IMR-90 (cell line): ENCODE measurements at regions not wholly inside any gene's neighbourhood (a gene's known extent, or its start where the extent isn't known, plus 50 kb on each side); places are given as distances from the start of the nearest gene placed in this dataset.

Experiments
- ATAC-seq: fragments of 200-7000 bp; cut with Tn5 transposase; 2 replicates; pipeline ENCODE4 v1.9.1; 2020; ENCODE audit warnings: low read depth, mild to moderate bottlenecking, moderate library complexity
- BruUV-seq: library from RNA; stranded (reverse); fragments of 400-500 nt; replicated peaks from 2 replicates; lab custom pipeline; 2021; lab: Mats Ljungman, UMichigan
- CTCF ChIA-PET: fragments of 300-600 bp; formaldehyde crosslinking; extraction: SDS; loops from one replicate; lab custom pipeline; 2021; ENCODE audit warnings: antibody characterized with exemption; lab: Yijun Ruan, JAX
- POLR2A ChIA-PET: fragments of 300-600 bp; sonication (Branson Sonifier 250); formaldehyde crosslinking; loops from one replicate; lab custom pipeline; 2022; ENCODE audit warnings: antibody characterized with exemption; ENCODE audit not compliant: unreplicated experiment; lab: Charles Lee
- DNase-seq: peaks from one replicate; pipeline ENCODE4 v3.0.0; 2013
- H2AFZ ChIP-seq: replicated peaks from 2 replicates; pipeline ENCODE3; 2013; ENCODE audit warnings: low read length, mild to moderate bottlenecking; ENCODE audit not compliant: poor library complexity
- H2AK5ac ChIP-seq: 2 replicates; pipeline ENCODE4 v1.6.1; 2013; ENCODE audit warnings: low read depth, low read length, inconsistent platforms
- H2AK9ac ChIP-seq: replicated peaks from 2 replicates; pipeline ENCODE3; 2013; ENCODE audit warnings: mild to moderate bottlenecking, low read depth, low read length, moderate library complexity; ENCODE audit not compliant: poor library complexity
- H2BK120ac ChIP-seq: 2 replicates; pipeline ENCODE4 v1.6.1; 2013; ENCODE audit warnings: low read depth, low read length, inconsistent platforms
- H2BK15ac ChIP-seq: 3 replicates; pipeline ENCODE4 v1.6.1; 2013; ENCODE audit warnings: low read depth, low read length, inconsistent platforms
- H2BK20ac ChIP-seq: 2 replicates; pipeline ENCODE4 v1.6.1; 2013; ENCODE audit warnings: low read depth, mild to moderate bottlenecking, inconsistent platforms, low read length, moderate library complexity
- H2BK5ac ChIP-seq: 2 replicates; pipeline ENCODE4 v1.6.1; 2013; ENCODE audit warnings: mild to moderate bottlenecking, low read depth, low read length, inconsistent platforms; ENCODE audit not compliant: poor library complexity, severe bottlenecking
- H3K14ac ChIP-seq: replicated peaks from 2 replicates; pipeline ENCODE4 v1.6.1; 2013; ENCODE audit warnings: low read depth, low read length, inconsistent platforms
- H3K18ac ChIP-seq: 2 replicates; pipeline ENCODE4 v1.6.1; 2013; ENCODE audit warnings: low read depth, low read length, control low read depth
- H3K23ac ChIP-seq: 2 replicates; pipeline ENCODE4 v1.6.1; 2013; ENCODE audit warnings: low read depth, low read length, inconsistent platforms
- H3K27ac ChIP-seq: 2 replicates; pipeline ENCODE4 v1.5.1; 2013; ENCODE audit warnings: mild to moderate bottlenecking, control low read depth, low read length; ENCODE audit not compliant: insufficient read depth
- H3K27me3 ChIP-seq: 2 replicates; pipeline ENCODE4 v1.6.1; 2013; ENCODE audit warnings: low read length; ENCODE audit not compliant: control insufficient read depth, insufficient read depth
- H3K36me3 ChIP-seq: 2 replicates; pipeline ENCODE4 v1.6.1; 2013; ENCODE audit warnings: low read length, mixed read lengths; ENCODE audit not compliant: control insufficient read depth, insufficient read depth
- H3K4ac ChIP-seq: 2 replicates; pipeline ENCODE4 v1.6.1; 2013; ENCODE audit warnings: low read depth, low read length, inconsistent platforms
- H3K4me1 ChIP-seq: 2 replicates; pipeline ENCODE4 v1.6.1; 2013; ENCODE audit warnings: low read length, mixed read lengths; ENCODE audit not compliant: control insufficient read depth, insufficient read depth
- H3K4me2 ChIP-seq: 2 replicates; pipeline ENCODE4 v1.6.1; 2013; ENCODE audit warnings: low read depth, mild to moderate bottlenecking, control low read depth, low read length, moderate library complexity
- H3K4me3 ChIP-seq: 2 replicates; pipeline ENCODE4 v1.5.1; 2013; ENCODE audit warnings: low read depth, mild to moderate bottlenecking, control low read depth, low read length, moderate library complexity; ENCODE audit not compliant: insufficient read depth
- H3K56ac ChIP-seq: 2 replicates; pipeline ENCODE4 v1.6.1; 2013; ENCODE audit warnings: low read length, inconsistent platforms; ENCODE audit not compliant: insufficient read depth; ENCODE audit errors: extremely low read depth
- H3K79me1 ChIP-seq, 2 experiments: 2 replicates each; pipeline ENCODE4 v1.6.1; 2013; ENCODE audit warnings: low read length in 2 of 2, inconsistent platforms in 1 of 2, low read depth in 1 of 2
- H3K9ac ChIP-seq: 2 replicates; pipeline ENCODE4 v1.6.1; 2013; ENCODE audit warnings: low read depth, low read length, control low read depth
- H3K9me1 ChIP-seq: 2 replicates; pipeline ENCODE4 v1.6.1; 2013; ENCODE audit warnings: low read length, inconsistent platforms; ENCODE audit not compliant: insufficient read depth
- H3K9me3 ChIP-seq: 2 replicates; pipeline ENCODE4 v1.6.1; 2013; ENCODE audit warnings: low read length; ENCODE audit not compliant: control insufficient read depth, insufficient read depth
- H4K20me1 ChIP-seq: 2 replicates; pipeline ENCODE4 v1.6.1; 2013; ENCODE audit warnings: low read length, inconsistent platforms; ENCODE audit not compliant: insufficient read depth
- H4K5ac ChIP-seq: 2 replicates; pipeline ENCODE4 v1.6.1; 2013; ENCODE audit warnings: mild to moderate bottlenecking, low read depth, low read length, control low read depth
- H4K8ac ChIP-seq, 2 experiments: 2 replicates each; pipeline ENCODE4 v1.6.1; 2013; ENCODE audit warnings: low read depth in 2 of 2, low read length in 2 of 2, control low read depth in 1 of 2, inconsistent platforms in 1 of 2
- H4K91ac ChIP-seq: 2 replicates; pipeline ENCODE4 v1.6.1; 2013; ENCODE audit warnings: low read depth, low read length, inconsistent platforms; ENCODE audit not compliant: insufficient read depth
- BHLHE40 ChIP-seq: fragments of 150-350 bp; IDR thresholded peaks from 2 replicates; pipeline ENCODE4 v1.6.1; 2016; ENCODE audit warnings: mild to moderate bottlenecking, low read depth, low read length
- CEBPB ChIP-seq: IDR thresholded peaks from 2 replicates; pipeline ENCODE4 v1.6.1; 2012; ENCODE audit warnings: low read depth, low read length, improper control_type of control experiment
- CHD1 ChIP-seq: IDR thresholded peaks from 2 replicates; pipeline ENCODE4 v1.6.1; 2012; ENCODE audit warnings: low read depth, low read length, improper control_type of control experiment
- MAFK ChIP-seq: IDR thresholded peaks from 2 replicates; pipeline ENCODE4 v1.6.1; 2012; ENCODE audit warnings: low read depth, low read length, improper control_type of control experiment
- MAZ ChIP-seq: IDR thresholded peaks from 2 replicates; pipeline ENCODE4 v1.6.1; 2012; ENCODE audit warnings: low read depth, mild to moderate bottlenecking, low read length, improper control_type of control experiment, moderate library complexity, borderline replicate concordance
- MXI1 ChIP-seq: IDR thresholded peaks from 2 replicates; pipeline ENCODE4 v1.6.1; 2012; ENCODE audit warnings: low read depth, mild to moderate bottlenecking, low read length, moderate library complexity, borderline replicate concordance
- POLR2A ChIP-seq: IDR thresholded peaks from 2 replicates; pipeline ENCODE4 v1.6.1; 2012; ENCODE audit warnings: mild to moderate bottlenecking, low read depth, low read length
- RAD21 ChIP-seq: IDR thresholded peaks from 2 replicates; pipeline ENCODE4 v1.6.1; 2012; ENCODE audit warnings: low read length, improper control_type of control experiment
- RCOR1 ChIP-seq: IDR thresholded peaks from 2 replicates; pipeline ENCODE4 v1.6.1; 2012; ENCODE audit warnings: mild to moderate bottlenecking, low read length, improper control_type of control experiment; ENCODE audit not compliant: insufficient replicate concordance
- RFX5 ChIP-seq: IDR thresholded peaks from 2 replicates; pipeline ENCODE4 v1.8.0; 2012; ENCODE audit warnings: low read depth, mild to moderate bottlenecking, low read length, moderate library complexity
- WGBS, 2 experiments: methylation state at CpG; one replicate each; pipeline versions ENCODE4 v1.1.5 to v1.1.7; 2013; ENCODE audit warnings: missing lambda C conversion rate in 2 of 2; ENCODE audit not compliant: insufficient read length in 1 of 2; ENCODE audit errors: extremely low coverage in 2 of 2; 5-methylcytosine and 5-hydroxymethylcytosine counted together
- dilution Hi-C: fragments of 300-500 bp; cut with HindIII; formaldehyde crosslinking; loops from one replicate; pipeline ENCODE4 v1.14.3; 2018; ENCODE audit warnings: low sequenced_read_pairs; ENCODE audit not compliant: unreplicated experiment
- in situ Hi-C: fragments of 300-500 bp; cut with MboI; formaldehyde crosslinking; loops from 3 replicates; pipeline ENCODE4 v1.14.3; 2019; ENCODE audit warnings: low sequenced_read_pairs, inconsistent platforms, mixed read lengths
- intact Hi-C: fragments of 100-400 bp; cut with micrococcal nuclease; formaldehyde crosslinking; loops from 2 replicates; pipeline ENCODE4 v1.10.0; 2022
- TF ChIP-seq, protein P1 (sequence below): conservative IDR thresholded peaks from 2 replicates; pipeline ENCODE4 v1.5.1; 2012; ENCODE audit warnings: mild to moderate bottlenecking, low read depth, low read length, improper control_type of control experiment
- TF ChIP-seq, protein P2 (sequence below): fragments of 150-350 bp; IDR thresholded peaks from 2 replicates; pipeline ENCODE4 v1.6.1; 2016; ENCODE audit warnings: low read depth, mild to moderate bottlenecking, low read length, moderate library complexity, borderline replicate concordance

DNA sequence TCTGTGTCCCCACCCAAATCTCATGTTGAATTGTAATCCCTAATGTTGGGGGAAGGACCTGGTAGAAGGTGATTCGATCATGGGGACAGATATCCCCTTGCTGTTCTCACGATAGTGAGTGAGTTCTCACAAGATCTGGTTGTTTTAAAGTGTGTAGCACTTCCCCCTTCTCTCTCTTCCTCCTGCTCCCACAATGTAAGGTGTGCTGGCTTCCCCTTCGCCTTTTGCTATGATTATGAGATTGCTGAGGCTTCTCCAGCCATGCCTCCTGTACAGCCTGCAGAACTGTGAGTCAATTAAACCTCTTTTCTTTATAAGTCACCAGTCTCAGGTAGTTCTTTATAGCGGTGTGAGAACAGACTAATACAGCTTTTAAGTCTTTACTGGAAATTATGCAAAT lies 193.3 kb upstream of the RBBP8 start:
- intact Hi-C loops = loop anchor here (10.0 kb wide), 1 partner anchor 55 kb away; no protein-coding TSS in a partner anchor
- H3K4me2 ChIP-seq = no peak overlapping the region
- H3K9me3 ChIP-seq = no peaks in the 10 kb centered on the region
- no peak overlapping the region for H3K18ac ChIP-seq
- no peak overlapping the region for H3K4ac ChIP-seq
- H3K4me1 ChIP-seq = peaks cover 2% of the 10 kb centered on the region; the same call in 1 of the 2 replicates
- H2BK120ac ChIP-seq = no peak overlapping the region
- no peak overlapping the region for H4K8ac ChIP-seq
- H3K23ac ChIP-seq = no peak overlapping the region
- BruUV-seq = no TSS peak
- no peak overlapping the region for H2AK9ac ChIP-seq
- H3K27me3 ChIP-seq = no peaks in the 10 kb centered on the region
- no peak overlapping the region for H3K14ac ChIP-seq
- WGBS, 2 experiments = no CpG with 5 or more reads among the region's 4 CpGs
- no peak overlapping the region for H2AFZ ChIP-seq
- no peak overlapping the region for H3K9ac ChIP-seq
- H2BK5ac ChIP-seq = no peak overlapping the region
- in situ Hi-C loops = no loop called here
- CTCF ChIA-PET = no interaction called here
- no peak overlapping the region for H4K5ac ChIP-seq
- H4K20me1 ChIP-seq = no peaks in the 10 kb centered on the region
- TF ChIP-seq CHD1 = no peak
- no peak for TF ChIP-seq RFX5
- TF ChIP-seq BHLHE40 = no peak
- TF ChIP-seq MAFK = no peak
- TF ChIP-seq MAZ = no peak
- no peak for TF ChIP-seq RAD21
- TF ChIP-seq, protein P1, sequence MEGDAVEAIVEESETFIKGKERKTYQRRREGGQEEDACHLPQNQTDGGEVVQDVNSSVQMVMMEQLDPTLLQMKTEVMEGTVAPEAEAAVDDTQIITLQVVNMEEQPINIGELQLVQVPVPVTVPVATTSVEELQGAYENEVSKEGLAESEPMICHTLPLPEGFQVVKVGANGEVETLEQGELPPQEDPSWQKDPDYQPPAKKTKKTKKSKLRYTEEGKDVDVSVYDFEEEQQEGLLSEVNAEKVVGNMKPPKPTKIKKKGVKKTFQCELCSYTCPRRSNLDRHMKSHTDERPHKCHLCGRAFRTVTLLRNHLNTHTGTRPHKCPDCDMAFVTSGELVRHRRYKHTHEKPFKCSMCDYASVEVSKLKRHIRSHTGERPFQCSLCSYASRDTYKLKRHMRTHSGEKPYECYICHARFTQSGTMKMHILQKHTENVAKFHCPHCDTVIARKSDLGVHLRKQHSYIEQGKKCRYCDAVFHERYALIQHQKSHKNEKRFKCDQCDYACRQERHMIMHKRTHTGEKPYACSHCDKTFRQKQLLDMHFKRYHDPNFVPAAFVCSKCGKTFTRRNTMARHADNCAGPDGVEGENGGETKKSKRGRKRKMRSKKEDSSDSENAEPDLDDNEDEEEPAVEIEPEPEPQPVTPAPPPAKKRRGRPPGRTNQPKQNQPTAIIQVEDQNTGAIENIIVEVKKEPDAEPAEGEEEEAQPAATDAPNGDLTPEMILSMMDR = no peak
- TF ChIP-seq, protein P2, sequence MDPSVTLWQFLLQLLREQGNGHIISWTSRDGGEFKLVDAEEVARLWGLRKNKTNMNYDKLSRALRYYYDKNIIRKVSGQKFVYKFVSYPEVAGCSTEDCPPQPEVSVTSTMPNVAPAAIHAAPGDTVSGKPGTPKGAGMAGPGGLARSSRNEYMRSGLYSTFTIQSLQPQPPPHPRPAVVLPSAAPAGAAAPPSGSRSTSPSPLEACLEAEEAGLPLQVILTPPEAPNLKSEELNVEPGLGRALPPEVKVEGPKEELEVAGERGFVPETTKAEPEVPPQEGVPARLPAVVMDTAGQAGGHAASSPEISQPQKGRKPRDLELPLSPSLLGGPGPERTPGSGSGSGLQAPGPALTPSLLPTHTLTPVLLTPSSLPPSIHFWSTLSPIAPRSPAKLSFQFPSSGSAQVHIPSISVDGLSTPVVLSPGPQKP = no peak
- no peak for TF ChIP-seq MXI1
- no peak for TF ChIP-seq RCOR1
- TF ChIP-seq POLR2A = no peak
- no peak for TF ChIP-seq CEBPB
- no peak overlapping the region for H4K91ac ChIP-seq
- no peaks in the 10 kb centered on the region for H3K79me1 ChIP-seq
- no peak overlapping the region for H2AK5ac ChIP-seq
- no peak overlapping the region for H2BK20ac ChIP-seq
- ATAC-seq (no peak), DNase-seq (no peak)
- no peak overlapping the region for H3K27ac ChIP-seq
- no peaks in the 10 kb centered on the region for H3K36me3 ChIP-seq
- no peaks in the 10 kb centered on the region for H3K9me1 ChIP-seq
- no peak overlapping the region for H2BK15ac ChIP-seq
- H3K56ac ChIP-seq = no peak overlapping the region
- POLR2A ChIA-PET = no interaction called here
- H3K4me3 ChIP-seq = no peak overlapping the region
- dilution Hi-C loops = no loop called here
